CD14-positive monocyte (primary cell): ENCODE measurements at regions not wholly inside any gene's neighbourhood (a gene's known extent, or its start where the extent isn't known, plus 50 kb on each side); places are given as distances from the start of the nearest gene placed in this dataset.

ENCODE experiments used
- DNase-seq, 3 donors: peaks; one replicate each; pipeline ENCODE4 v3.0.0-alpha.2; 2011 to 2022
- H2AFZ ChIP-seq: 2 replicates; pipeline ENCODE4 v1.6.0; 2012; ENCODE audit warnings: mild to moderate bottlenecking, low read depth, low read length, inconsistent platforms; ENCODE audit not compliant: insufficient read depth, poor library complexity, severe bottlenecking
- H3K27ac ChIP-seq, 2 donors: 1 replicate in 1 of 2; 2 replicates in 1 of 2; pipeline ENCODE4 v1.5.1; 2012 to 2013; ENCODE audit warnings: low read length in 2 of 2, control low read depth in 1 of 2, inconsistent platforms in 1 of 2, low read depth in 1 of 2, mild to moderate bottlenecking in 1 of 2
- H3K27me3 ChIP-seq, 2 donors: one replicate each; pipeline versions ENCODE4 v1.6.0 to v1.6.1; 2011 to 2013; ENCODE audit warnings: low read length in 2 of 2; ENCODE audit not compliant: control insufficient read depth in 2 of 2, insufficient read depth in 2 of 2
- H3K36me3 ChIP-seq, 2 donors: replicated peaks in 1 of 2; 1 replicate in 1 of 2; 2 replicates in 1 of 2; pipeline versions ENCODE4 v1.5.1 to v1.6.1; 2012 to 2013; ENCODE audit warnings: low read length in 2 of 2, control low read depth in 1 of 2, inconsistent platforms in 1 of 2, mild to moderate bottlenecking in 1 of 2; ENCODE audit not compliant: insufficient read depth in 2 of 2, control insufficient read depth in 1 of 2
- H3K4me1 ChIP-seq, 2 donors: 1 replicate in 1 of 2; 2 replicates in 1 of 2; pipeline versions ENCODE4 v1.5.1 to v1.6.1; 2012 to 2013; ENCODE audit warnings: low read length in 2 of 2, control low read depth in 1 of 2, inconsistent platforms in 1 of 2, mild to moderate bottlenecking in 1 of 2, moderate library complexity in 1 of 2; ENCODE audit not compliant: insufficient read depth in 2 of 2, control insufficient read depth in 1 of 2
- H3K4me2 ChIP-seq: replicated peaks from 2 replicates; pipeline ENCODE3; 2012; ENCODE audit warnings: low read length, moderate library complexity, mild to moderate bottlenecking; ENCODE audit not compliant: poor library complexity, severe bottlenecking; ENCODE audit errors: extremely low read depth
- H3K4me3 ChIP-seq, 3 experiments: fragments of 200-600 bp in 1 of 3; sonication (generic) in 1 of 3; replicated peaks in 1 of 3; 1 replicate in 2 of 3; 2 replicates in 1 of 3; pipeline ENCODE4 v1.5.1; 2011 to 2013; ENCODE audit warnings: low read length in 3 of 3, mild to moderate bottlenecking in 3 of 3, control low read depth in 2 of 3, low read depth in 2 of 3, inconsistent platforms in 1 of 3, moderate library complexity in 1 of 3
- H3K79me2 ChIP-seq: 2 replicates; pipeline ENCODE4 v1.6.0; 2012; ENCODE audit warnings: mild to moderate bottlenecking, control low read depth, inconsistent platforms, low read length, moderate library complexity; ENCODE audit not compliant: insufficient read depth
- H3K9ac ChIP-seq: 2 replicates; pipeline ENCODE4 v1.6.0; 2017; ENCODE audit warnings: low read length, mild to moderate bottlenecking; ENCODE audit not compliant: insufficient read depth, poor library complexity, severe bottlenecking
- H3K9me3 ChIP-seq, 2 donors: replicated peaks in 1 of 2; 1 replicate in 1 of 2; 2 replicates in 1 of 2; pipeline versions ENCODE4 v1.5.1 to v1.6.1; 2012 to 2013; ENCODE audit warnings: low read length in 2 of 2, control low read depth in 1 of 2; ENCODE audit not compliant: control insufficient read depth in 1 of 2, insufficient read depth in 1 of 2
- H4K20me1 ChIP-seq: 2 replicates; pipeline ENCODE4 v1.6.0; 2012; ENCODE audit warnings: mild to moderate bottlenecking, low read length, control low read depth, moderate library complexity; ENCODE audit not compliant: insufficient read depth
- H3K27ac Mint-ChIP-seq, 7 donors: one replicate each; pipeline ENCODE4 v1.8.0; 2020; ENCODE audit warnings: mild to moderate bottlenecking in 7 of 7, mixed read lengths in 7 of 7, moderate library complexity in 6 of 7, inconsistent platforms in 2 of 7
- H3K27me3 Mint-ChIP-seq, 3 donors: one replicate each; pipeline ENCODE4 v1.8.0; 2021 to 2022; ENCODE audit warnings: low read depth in 3 of 3, mild to moderate bottlenecking in 3 of 3, mixed read lengths in 3 of 3, moderate library complexity in 3 of 3, inconsistent platforms in 1 of 3
- H3K36me3 Mint-ChIP-seq, 2 donors: one replicate each; pipeline ENCODE4 v1.8.0; 2020; ENCODE audit warnings: mixed read lengths in 2 of 2, inconsistent platforms in 1 of 2, mild to moderate bottlenecking in 1 of 2
- H3K4me1 Mint-ChIP-seq: one replicate; pipeline ENCODE4 v1.8.0; 2020; ENCODE audit warnings: mild to moderate bottlenecking, mixed read lengths
- H3K4me3 Mint-ChIP-seq, 2 donors: one replicate each; pipeline ENCODE4 v1.8.0; 2020; ENCODE audit warnings: mild to moderate bottlenecking in 2 of 2, mixed read lengths in 2 of 2, moderate library complexity in 1 of 2
- H3K9me3 Mint-ChIP-seq, 7 donors: one replicate each; pipeline ENCODE4 v1.8.0; 2020 to 2022; ENCODE audit warnings: mixed read lengths in 7 of 7, mild to moderate bottlenecking in 6 of 7, moderate library complexity in 6 of 7, inconsistent platforms in 2 of 7
- WGBS: methylation state at CpG from one replicate; pipeline ENCODE4 v1.1.5; 2013; ENCODE audit warnings: missing lambda C conversion rate; ENCODE audit not compliant: insufficient coverage; 5-methylcytosine and 5-hydroxymethylcytosine counted together
- intact Hi-C, 2 donors: fragments of 100-400 bp; cut with micrococcal nuclease; formaldehyde crosslinking; loops; one replicate each; pipeline versions ENCODE4 v1.15.0 to v1.15.1; 2023
- TF ChIP-seq, protein P1 (sequence below): fragments of 200-600 bp; IDR thresholded peaks from one replicate; pipeline ENCODE4 v1.8.0; 2022; ENCODE audit warnings: antibody characterized with exemption, mild to moderate bottlenecking

DNA sequence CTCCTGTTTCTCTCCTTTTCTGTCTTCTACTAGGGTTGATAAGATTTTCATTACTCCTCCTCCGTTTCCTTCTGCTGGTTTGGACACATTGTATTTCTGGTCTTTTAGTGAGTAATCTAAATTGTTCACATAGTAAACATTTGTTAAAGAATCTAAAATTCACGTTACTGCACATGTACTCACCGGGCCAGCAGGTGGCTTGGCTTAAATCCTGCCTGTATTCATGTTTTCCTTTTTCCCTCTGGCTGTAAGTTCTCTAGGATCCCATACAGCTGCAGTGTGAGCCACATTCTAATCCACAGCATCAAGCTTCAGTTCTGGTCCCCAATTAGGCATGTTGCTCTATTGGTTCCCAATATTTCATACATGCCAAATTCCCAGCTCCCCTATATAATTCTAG is 958.3 kb downstream of the ADGRL2 start:
- H3K4me3 Mint-ChIP-seq = no peak overlapping the region

DNA sequence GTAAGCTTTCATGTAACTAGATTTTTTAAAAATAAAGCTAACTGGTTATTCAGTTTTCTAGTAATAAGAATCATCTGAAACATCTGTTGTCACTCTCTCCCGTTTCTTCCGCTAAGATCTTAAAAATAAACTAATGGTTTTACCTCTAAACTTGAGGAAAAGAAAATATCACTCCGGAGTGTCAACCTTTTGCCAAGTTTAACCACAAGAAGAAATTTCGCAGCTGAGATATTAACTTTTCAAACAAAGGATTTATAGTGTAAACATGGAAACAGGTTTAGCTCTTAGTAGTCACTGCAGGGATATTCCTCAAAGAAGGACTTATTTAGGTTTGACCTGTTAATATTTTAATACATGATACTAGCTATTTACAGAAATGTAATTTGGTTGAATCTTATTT is 954.9 kb downstream of the ADGRL2 start:
- Mint-ChIP-seq H3K36me3 (no peaks in the 10 kb centered on the region), H3K27ac (no peak overlapping the region), H3K9me3 (peaks cover 0 to 8% (median 2%) of the 10 kb centered on the region in 7 donors), H3K27me3 (no peaks in the 10 kb centered on the region), H3K4me3 (no peak overlapping the region), H3K4me1 (no peaks in the 10 kb centered on the region)
- H3K4me1 ChIP-seq = no peaks in the 10 kb centered on the region
- H3K4me3 ChIP-seq = no peak overlapping the region
- H3K36me3 ChIP-seq = no peaks in the 10 kb centered on the region
- no peak overlapping the region for H2AFZ ChIP-seq
- no peak overlapping the region for H3K27ac ChIP-seq
- H3K9me3 ChIP-seq = no peaks in the 10 kb centered on the region
- no peaks in the 10 kb centered on the region for H4K20me1 ChIP-seq
- no peak for DNase-seq
- no peak overlapping the region for H3K4me2 ChIP-seq
- TF ChIP-seq, protein P1, sequence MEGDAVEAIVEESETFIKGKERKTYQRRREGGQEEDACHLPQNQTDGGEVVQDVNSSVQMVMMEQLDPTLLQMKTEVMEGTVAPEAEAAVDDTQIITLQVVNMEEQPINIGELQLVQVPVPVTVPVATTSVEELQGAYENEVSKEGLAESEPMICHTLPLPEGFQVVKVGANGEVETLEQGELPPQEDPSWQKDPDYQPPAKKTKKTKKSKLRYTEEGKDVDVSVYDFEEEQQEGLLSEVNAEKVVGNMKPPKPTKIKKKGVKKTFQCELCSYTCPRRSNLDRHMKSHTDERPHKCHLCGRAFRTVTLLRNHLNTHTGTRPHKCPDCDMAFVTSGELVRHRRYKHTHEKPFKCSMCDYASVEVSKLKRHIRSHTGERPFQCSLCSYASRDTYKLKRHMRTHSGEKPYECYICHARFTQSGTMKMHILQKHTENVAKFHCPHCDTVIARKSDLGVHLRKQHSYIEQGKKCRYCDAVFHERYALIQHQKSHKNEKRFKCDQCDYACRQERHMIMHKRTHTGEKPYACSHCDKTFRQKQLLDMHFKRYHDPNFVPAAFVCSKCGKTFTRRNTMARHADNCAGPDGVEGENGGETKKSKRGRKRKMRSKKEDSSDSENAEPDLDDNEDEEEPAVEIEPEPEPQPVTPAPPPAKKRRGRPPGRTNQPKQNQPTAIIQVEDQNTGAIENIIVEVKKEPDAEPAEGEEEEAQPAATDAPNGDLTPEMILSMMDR = no peak
- H3K27me3 ChIP-seq = no peaks in the 10 kb centered on the region
- no peak overlapping the region for H3K9ac ChIP-seq
- intact Hi-C loops = no loop called here
- no CpG with 5 or more reads among the region's 4 CpGs for WGBS
- no peaks in the 10 kb centered on the region for H3K79me2 ChIP-seq

More for the DNA sequence above, 958.3 kb downstream of the ADGRL2 start:
- Histone ChIP-seq H3K4me1 (no peaks in the 10 kb centered on the region), H3K4me2 (no peak overlapping the region), H3K27ac (no peak overlapping the region), H3K9ac (no peak overlapping the region), H2AFZ (no peak overlapping the region), H3K27me3 (no peaks in the 10 kb centered on the region), H3K9me3 (no peaks in the 10 kb centered on the region), H4K20me1 (no peaks in the 10 kb centered on the region), H3K79me2 (no peaks in the 10 kb centered on the region), H3K4me3 (no peak overlapping the region), H3K36me3 (no peaks in the 10 kb centered on the region)
- Mint-ChIP-seq H3K27me3 (no peaks in the 10 kb centered on the region), H3K27ac (no peak overlapping the region), H3K36me3 (no peaks in the 10 kb centered on the region), H3K4me1 (no peaks in the 10 kb centered on the region), H3K9me3 (peaks cover 1 to 8% (median 2%) of the 10 kb centered on the region in 7 donors)
- intact Hi-C loops = no loop called here
- no peak for DNase-seq
- WGBS = no CpG with 5 or more reads among the region's 3 CpGs
- TF ChIP-seq, protein P1 = no peak
